ENCODE measurements at regions not wholly inside any gene's neighbourhood (a gene's known extent, or its start where the extent isn't known, plus 50 kb on each side); places are given as distances from the start of the nearest gene placed in this dataset.

GRCh38 chr4:83679692-83680091 lies 143.8 kb downstream of the GPAT3 start:
- in situ Hi-C loops (cut with MboI; ENCODE audit: low sequenced_read_pairs) = no loop called here

DNA sequence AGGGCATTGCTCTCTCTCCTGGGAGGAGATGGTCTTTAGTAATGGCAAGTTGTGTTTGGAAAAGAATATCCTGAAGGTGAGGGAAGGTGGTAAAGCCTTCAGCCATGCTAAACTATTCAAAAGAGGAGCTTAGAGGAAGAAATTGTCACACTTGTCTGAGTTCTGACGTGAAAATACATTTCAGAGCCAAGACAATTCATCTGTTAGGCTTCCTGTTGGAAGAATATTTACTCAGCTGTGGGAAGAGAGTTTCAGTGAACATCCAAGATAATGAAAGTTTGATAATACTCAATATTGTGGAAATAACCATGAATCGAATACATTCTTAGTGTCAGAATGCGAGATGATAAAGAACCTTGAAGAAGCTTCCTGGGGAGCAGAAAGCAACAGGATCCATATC lies 143.3 kb downstream of the GPAT3 start:
- in situ Hi-C loops (cut with MboI; ENCODE audit: low sequenced_read_pairs) = no loop called here

DNA sequence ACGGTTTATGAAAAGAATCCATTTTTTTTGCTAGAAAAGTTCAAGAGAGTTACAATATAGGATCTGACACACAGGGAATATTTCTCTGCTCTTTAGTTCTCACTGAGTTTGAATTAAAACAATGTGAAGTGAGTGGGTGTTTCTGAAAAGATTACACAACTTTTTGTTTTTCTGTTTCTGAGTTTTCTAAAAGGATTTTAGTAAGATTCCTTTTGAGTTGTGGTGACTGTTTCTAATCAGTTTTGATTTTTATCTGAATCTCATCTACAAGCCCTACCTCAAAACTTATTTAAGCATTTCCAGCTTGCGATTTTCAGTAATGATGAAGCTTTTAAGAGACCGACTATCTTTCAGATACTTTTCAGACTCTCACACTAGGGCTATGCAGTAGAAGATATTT lies 141.7 kb downstream of the GPAT3 start:
- in situ Hi-C loops (cut with MboI; ENCODE audit: low sequenced_read_pairs) = no loop called here

DNA sequence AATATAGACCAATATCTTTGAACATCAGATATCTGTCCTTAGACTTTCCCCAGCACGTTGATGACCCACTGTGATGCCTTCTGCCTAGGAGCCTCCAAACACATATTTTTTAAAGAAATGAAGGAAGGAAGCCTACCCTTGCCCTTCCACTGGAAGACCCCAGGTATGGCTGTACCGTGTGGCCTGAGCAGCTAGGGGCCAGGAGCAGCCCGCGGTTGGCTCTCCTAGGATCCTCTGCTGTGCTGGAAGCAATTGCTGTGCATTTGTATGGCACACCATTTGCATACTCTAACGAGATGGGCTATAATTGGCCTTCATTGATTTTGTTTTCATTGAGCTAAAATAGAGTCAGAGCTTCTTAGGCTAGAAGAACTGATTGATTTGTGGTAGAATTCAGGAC lies 128.8 kb downstream of the GPAT3 start:
- in situ Hi-C loops (cut with MboI; ENCODE audit: low sequenced_read_pairs) = no loop called here

- in situ Hi-C loops (cut with MboI; ENCODE audit: low sequenced_read_pairs) = no loop called here
Observed at GRCh38 chr4:83664071-83664470, 128.2 kb downstream of the GPAT3 start.

DNA sequence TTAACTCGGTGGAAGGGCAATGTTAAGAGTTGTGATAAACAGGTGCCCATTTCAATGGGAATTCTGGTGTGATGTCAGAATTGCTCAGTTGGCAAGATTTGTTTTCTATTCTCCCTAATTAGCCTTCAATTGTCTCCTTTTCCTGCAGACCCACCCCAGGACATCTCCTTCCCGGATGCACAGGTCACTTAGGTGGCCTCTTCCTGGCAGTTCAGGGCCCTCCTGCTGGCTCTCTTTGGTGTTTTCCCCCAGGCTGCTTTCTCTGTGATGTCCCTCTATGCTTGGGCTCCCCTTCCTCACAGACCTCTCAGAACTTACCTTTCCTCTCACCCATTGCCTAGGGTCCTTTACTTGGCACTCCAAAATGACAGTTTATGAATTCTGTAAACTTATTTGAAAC lies 126.3 kb downstream of the GPAT3 start:
- in situ Hi-C loops (cut with MboI; ENCODE audit: low sequenced_read_pairs) = no loop called here

GRCh38 chr4:83661359-83661758 lies 125.5 kb downstream of the GPAT3 start:
- in situ Hi-C loops (cut with MboI; ENCODE audit: low sequenced_read_pairs) = no loop called here

GRCh38 chr4:83660578-83660977 lies 124.7 kb downstream of the GPAT3 start:
- in situ Hi-C loops (cut with MboI; ENCODE audit: low sequenced_read_pairs) = no loop called here

GRCh38 chr4:83658806-83659205 lies 122.9 kb downstream of the GPAT3 start:
- in situ Hi-C loops (cut with MboI; ENCODE audit: low sequenced_read_pairs) = no loop called here

GRCh38 chr4:83657336-83657735 lies 121.4 kb downstream of the GPAT3 start:
- in situ Hi-C loops (cut with MboI; ENCODE audit: low sequenced_read_pairs) = no loop called here
